Osteoblast (primary cell): ENCODE measurements at regions not wholly inside any gene's neighbourhood (a gene's known extent, or its start where the extent isn't known, plus 50 kb on each side); places are given as distances from the start of the nearest gene placed in this dataset.

ENCODE experiments used
- DNase-seq: peaks from one replicate; pipeline ENCODE4 v3.0.0; 2011; ENCODE audit warnings: low spot score, mixed read lengths; ENCODE audit not compliant: insufficient read length; ENCODE audit errors: missing footprints
- H2AFZ ChIP-seq: 2 replicates; pipeline ENCODE4 v1.6.0; 2011; ENCODE audit warnings: mild to moderate bottlenecking, low read length
- H3K27ac ChIP-seq: 2 replicates; pipeline ENCODE4 v1.5.1; 2011; ENCODE audit warnings: mild to moderate bottlenecking, low read depth, low read length, moderate library complexity
- H3K27me3 ChIP-seq: 2 replicates; pipeline ENCODE4 v1.6.0; 2012; ENCODE audit warnings: mild to moderate bottlenecking, control low read depth, inconsistent platforms, low read length, moderate library complexity; ENCODE audit not compliant: insufficient read depth
- H3K36me3 ChIP-seq: 2 replicates; pipeline ENCODE4 v1.5.1; 2011; ENCODE audit warnings: mild to moderate bottlenecking, low read length, control low read depth, moderate library complexity; ENCODE audit not compliant: insufficient read depth
- H3K4me1 ChIP-seq: 2 replicates; pipeline ENCODE4 v1.5.1; 2011; ENCODE audit warnings: mild to moderate bottlenecking, low read length, control low read depth, moderate library complexity; ENCODE audit not compliant: insufficient read depth
- H3K4me2 ChIP-seq: 2 replicates; pipeline ENCODE4 v1.6.0; 2011; ENCODE audit warnings: mild to moderate bottlenecking, low read length; ENCODE audit not compliant: insufficient read depth
- H3K4me3 ChIP-seq: fragments of 200-600 bp; sonication (generic); 3 replicates; pipeline ENCODE4 v1.5.1; 2012; ENCODE audit warnings: mild to moderate bottlenecking, low read length, inconsistent platforms; ENCODE audit not compliant: insufficient read depth
- H3K79me2 ChIP-seq: 2 replicates; pipeline ENCODE4 v1.6.0; 2012; ENCODE audit warnings: mild to moderate bottlenecking, low read length, control low read depth, inconsistent platforms; ENCODE audit not compliant: insufficient read depth
- H3K9me3 ChIP-seq: 2 replicates; pipeline ENCODE4 v1.5.1; 2011; ENCODE audit warnings: low read depth, low read length, control low read depth
- H4K20me1 ChIP-seq: 2 replicates; pipeline ENCODE4 v1.6.0; 2012; ENCODE audit warnings: mild to moderate bottlenecking, low read length, control low read depth; ENCODE audit not compliant: insufficient read depth
- CTCF ChIP-seq: IDR thresholded peaks from 2 replicates; pipeline ENCODE4 v1.5.1; 2011; ENCODE audit warnings: mild to moderate bottlenecking, low read depth, low read length, moderate library complexity; ENCODE audit errors: extremely low read depth

GRCh38 chr4:35300996-35301774, 943.1 kb downstream of the ARAP2 start:
- no peak for TF ChIP-seq CTCF
- no peak for DNase-seq
- Histone ChIP-seq H3K4me2 (no peak overlapping the region), H3K4me3 (no peak overlapping the region), H3K79me2 (no peaks in the 10 kb centered on the region), H3K4me1 (no peaks in the 10 kb centered on the region), H4K20me1 (no peaks in the 10 kb centered on the region), H3K27me3 (no peaks in the 10 kb centered on the region), H3K36me3 (no peaks in the 10 kb centered on the region), H2AFZ (no peak overlapping the region), H3K27ac (no peak overlapping the region), H3K9me3 (no peaks in the 10 kb centered on the region)

DNA sequence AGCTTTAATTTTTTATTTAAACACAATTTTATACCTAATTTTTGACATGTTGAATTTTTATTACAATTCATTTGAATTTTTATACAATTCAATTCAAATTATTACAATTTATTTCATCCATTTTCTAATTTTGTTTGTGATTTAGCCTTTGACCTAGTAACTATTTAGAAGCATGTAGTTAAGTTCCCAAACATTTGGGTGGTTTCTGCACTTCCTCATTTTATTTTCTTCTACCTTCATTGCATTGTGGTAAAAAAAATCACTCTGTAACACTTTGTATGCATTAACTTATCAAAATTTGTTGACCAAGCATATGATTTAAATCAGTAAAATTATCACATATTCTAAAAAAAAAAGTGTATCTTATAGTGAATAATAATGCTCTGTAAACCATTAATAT, 928.9 kb downstream of the ARAP2 start:
- no peaks in the 10 kb centered on the region for H3K9me3 ChIP-seq
- no peaks in the 10 kb centered on the region for H3K27me3 ChIP-seq
- no peaks in the 10 kb centered on the region for H3K79me2 ChIP-seq
- no peak overlapping the region for H3K4me3 ChIP-seq
- no peaks in the 10 kb centered on the region for H3K4me1 ChIP-seq
- H3K4me2 ChIP-seq, result no peak overlapping the region
- H3K36me3 ChIP-seq, result no peaks in the 10 kb centered on the region
- H4K20me1 ChIP-seq, result no peaks in the 10 kb centered on the region
- no peak overlapping the region for H2AFZ ChIP-seq
- TF ChIP-seq CTCF, result no peak
- H3K27ac ChIP-seq, result no peak overlapping the region
- no peak for DNase-seq

- H4K20me1 ChIP-seq, result no peaks in the 10 kb centered on the region
- DNase-seq, result no peak
- no peak for TF ChIP-seq CTCF
- no peaks in the 10 kb centered on the region for H3K79me2 ChIP-seq
- no peak overlapping the region for H3K27ac ChIP-seq
- no peak overlapping the region for H3K4me2 ChIP-seq
- H2AFZ ChIP-seq, result no peak overlapping the region
- no peaks in the 10 kb centered on the region for H3K9me3 ChIP-seq
- H3K27me3 ChIP-seq, result no peaks in the 10 kb centered on the region
- H3K4me1 ChIP-seq, result no peaks in the 10 kb centered on the region
- no peak overlapping the region for H3K4me3 ChIP-seq
- no peaks in the 10 kb centered on the region for H3K36me3 ChIP-seq
Measured at GRCh38 chr4:35325908-35326453, 918.3 kb downstream of the ARAP2 start.

DNA sequence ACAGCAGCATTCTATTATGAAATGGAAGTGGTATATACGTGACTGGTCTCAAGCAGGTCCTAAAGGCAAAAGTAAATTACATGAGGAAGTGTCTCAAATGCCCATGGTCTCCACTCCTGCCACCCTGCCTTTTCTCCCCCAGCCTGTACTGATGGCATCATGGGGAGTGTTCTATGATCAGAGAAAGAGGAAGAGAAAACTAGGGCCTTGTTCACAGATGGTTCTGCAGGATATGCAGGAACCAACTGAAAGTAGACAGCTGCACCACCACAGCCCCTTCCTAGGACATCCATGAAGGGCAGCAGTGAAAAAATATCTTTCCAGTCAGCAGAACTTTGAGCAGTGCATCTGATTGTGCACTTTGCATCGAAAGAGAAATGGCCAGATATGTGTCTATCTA, 901.5 kb downstream of the ARAP2 start:
- TF ChIP-seq CTCF, result no peak
- Histone ChIP-seq H3K4me1 (no peaks in the 10 kb centered on the region), H3K4me2 (no peak overlapping the region), H4K20me1 (no peaks in the 10 kb centered on the region), H3K27me3 (no peaks in the 10 kb centered on the region), H3K9me3 (peaks cover 2% of the 10 kb centered on the region), H3K4me3 (no peak overlapping the region), H3K79me2 (no peaks in the 10 kb centered on the region), H2AFZ (no peak overlapping the region), H3K27ac (no peak overlapping the region), H3K36me3 (no peaks in the 10 kb centered on the region)
- DNase-seq, result no peak
